Lower lobe of right lung (tissue), 2 donors: ENCODE measurements at regions not wholly inside any gene's neighbourhood (a gene's known extent, or its start where the extent isn't known, plus 50 kb on each side); places are given as distances from the start of the nearest gene placed in this dataset.

ENCODE experiments used
- ATAC-seq, 2 donors: fragments of 200-7000 bp; cut with Tn5 transposase; one replicate each; pipeline ENCODE4 v1.9.1; 2020 to 2022; ENCODE audit warnings: mild to moderate bottlenecking in 2 of 2, moderate library complexity in 2 of 2
- DNase-seq: peaks from one replicate; pipeline ENCODE4 v3.0.0-alpha.2; 2020
- H3K27ac ChIP-seq: fragments of 200-600 bp; one replicate; pipeline ENCODE4 v1.8.0; 2022
- H3K27me3 ChIP-seq: fragments of 200-600 bp; one replicate; pipeline ENCODE4 v1.8.0; 2022; ENCODE audit warnings: low read depth
- H3K36me3 ChIP-seq: fragments of 200-600 bp; one replicate; pipeline ENCODE4 v1.8.0; 2022; ENCODE audit warnings: mild to moderate bottlenecking
- H3K4me1 ChIP-seq: fragments of 200-600 bp; one replicate; pipeline ENCODE4 v1.8.0; 2022
- H3K4me3 ChIP-seq: fragments of 200-600 bp; one replicate; pipeline ENCODE4 v1.8.0; 2022; ENCODE audit warnings: mild to moderate bottlenecking
- H3K9me3 ChIP-seq: fragments of 200-600 bp; one replicate; pipeline ENCODE4 v1.8.0; 2022
- CTCF ChIP-seq: fragments of 200-600 bp; IDR thresholded peaks from one replicate; pipeline ENCODE4 v1.8.0; 2022; ENCODE audit warnings: antibody characterized with exemption, mild to moderate bottlenecking
- intact Hi-C: fragments of 100-400 bp; cut with DNase I; formaldehyde crosslinking; loops from one replicate; pipeline ENCODE4 v1.11.0; 2022
- donor health status: DM: no; HTN: yes; CAD: no; lungs with severe emphysema.

- DNase-seq = no peak
- peaks cover 8% of the 10 kb centered on the region for H3K4me1 ChIP-seq
- no peaks in the 10 kb centered on the region for H3K27me3 ChIP-seq
- H3K27ac ChIP-seq = no peak overlapping the region
- H3K4me3 ChIP-seq = no peak overlapping the region
- intact Hi-C loops = no loop called here
- H3K36me3 ChIP-seq = no peaks in the 10 kb centered on the region
- no peak for ATAC-seq
- no peaks in the 10 kb centered on the region for H3K9me3 ChIP-seq
- TF ChIP-seq CTCF = no peak
Observed at GRCh38 chr21:28751176-28751575, 241.5 kb downstream of the LTN1 start.

GRCh38 chr21:28750565-28750964 lies 242.1 kb downstream of the LTN1 start:
- H3K9me3 ChIP-seq = no peaks in the 10 kb centered on the region
- no peak overlapping the region for H3K27ac ChIP-seq
- H3K4me1 ChIP-seq = peaks cover 9% of the 10 kb centered on the region
- no peaks in the 10 kb centered on the region for H3K36me3 ChIP-seq
- DNase-seq (no peak), ATAC-seq (no peak)
- no peak overlapping the region for H3K4me3 ChIP-seq
- TF ChIP-seq CTCF = no peak
- intact Hi-C loops = no loop called here
- no peaks in the 10 kb centered on the region for H3K27me3 ChIP-seq

- TF ChIP-seq CTCF = no peak
- Histone ChIP-seq H3K4me1 (peaks cover 11% of the 10 kb centered on the region), H3K9me3 (no peaks in the 10 kb centered on the region), H3K4me3 (no peak overlapping the region), H3K27me3 (no peaks in the 10 kb centered on the region), H3K27ac (no peak overlapping the region), H3K36me3 (no peaks in the 10 kb centered on the region)
- no peak for DNase-seq
- ATAC-seq = no peak
- intact Hi-C loops = no loop called here
Observed at GRCh38 chr21:28749536-28749935, 243.1 kb downstream of the LTN1 start.

- ATAC-seq (no peak), DNase-seq (no peak)
- no peaks in the 10 kb centered on the region for H3K27me3 ChIP-seq
- no peak overlapping the region for H3K27ac ChIP-seq
- no peak for TF ChIP-seq CTCF
- H3K9me3 ChIP-seq = no peaks in the 10 kb centered on the region
- intact Hi-C loops = no loop called here
- H3K4me3 ChIP-seq = no peak overlapping the region
- no peaks in the 10 kb centered on the region for H3K36me3 ChIP-seq
- peaks cover 11% of the 10 kb centered on the region for H3K4me1 ChIP-seq
Observed at GRCh38 chr21:28747464-28747863, 245.2 kb downstream of the LTN1 start.

- H3K4me1 ChIP-seq = peaks cover 11% of the 10 kb centered on the region
- H3K27me3 ChIP-seq = no peaks in the 10 kb centered on the region
- H3K27ac ChIP-seq = no peak overlapping the region
- no peak for DNase-seq
- no peaks in the 10 kb centered on the region for H3K36me3 ChIP-seq
- no peaks in the 10 kb centered on the region for H3K9me3 ChIP-seq
- TF ChIP-seq CTCF = no peak
- intact Hi-C loops = no loop called here
- no peak overlapping the region for H3K4me3 ChIP-seq
- ATAC-seq = no peak
Observed at GRCh38 chr21:28746166-28746565, 246.5 kb downstream of the LTN1 start.
